Mucosa of descending colon (tissue), 3 donors: ENCODE measurements at regions not wholly inside any gene's neighbourhood (a gene's known extent, or its start where the extent isn't known, plus 50 kb on each side); places are given as distances from the start of the nearest gene placed in this dataset.
A peak's percentile ranks its signal among the peaks of the same experiment; 100 is the strongest.

ENCODE experiments used
- ATAC-seq: fragments of 200-7000 bp; cut with Tn5 transposase; one replicate; pipeline ENCODE4 v1.9.1; 2020; ENCODE audit warnings: mild to moderate bottlenecking, moderate library complexity
- DNase-seq, 3 donors: peaks; one replicate each; pipeline ENCODE4 v3.0.0-alpha.2; 2020
- H3K36me3 ChIP-seq: fragments of 200-600 bp; one replicate; pipeline ENCODE4 v1.8.0; 2021; ENCODE audit warnings: low read depth, mild to moderate bottlenecking
- H3K4me1 ChIP-seq: fragments of 200-600 bp; one replicate; pipeline ENCODE4 v1.8.0; 2021; ENCODE audit warnings: low read depth, mild to moderate bottlenecking
- H3K4me3 ChIP-seq: fragments of 200-600 bp; one replicate; pipeline ENCODE4 v1.8.0; 2021; ENCODE audit warnings: mild to moderate bottlenecking
- H3K9me3 ChIP-seq: fragments of 200-600 bp; one replicate; pipeline ENCODE4 v1.8.0; 2021; ENCODE audit warnings: mild to moderate bottlenecking
- CTCF ChIP-seq: fragments of 200-600 bp; IDR thresholded peaks from one replicate; pipeline ENCODE4 v1.8.0; 2022; ENCODE audit warnings: antibody characterized with exemption, mild to moderate bottlenecking
- intact Hi-C, 2 donors: fragments of 100-400 bp; cut with DNase I in 1 of 2; cut with micrococcal nuclease in 1 of 2; formaldehyde crosslinking; loops; one replicate each; pipeline versions ENCODE4 v1.11.0 to v1.11.1; 2022; cut with DNase I, micrococcal nuclease
- donor health status: DM: no; HTN: no; CAD: no; lungs with moderate emphysema.
- donor health status: DM: no; HTN: no; CAD: no.
- donor health status: DM: no; HTN: yes; CAD: no.

GRCh38 chr5:171630350-171631065 is 155.1 kb upstream of the SMIM23 start:
- peak; percentile 31 for ATAC-seq
- TF ChIP-seq CTCF = no peak
- no peaks in the 10 kb centered on the region for H3K9me3 ChIP-seq
- intact Hi-C loops = no loop called here
- no peaks in the 10 kb centered on the region for H3K36me3 ChIP-seq
- H3K4me1 ChIP-seq = peaks cover 7% of the 10 kb centered on the region
- DNase-seq = no peak
- no peak overlapping the region for H3K4me3 ChIP-seq

- Histone ChIP-seq H3K4me3 (no peak overlapping the region), H3K36me3 (no peaks in the 10 kb centered on the region), H3K9me3 (no peaks in the 10 kb centered on the region), H3K4me1 (peaks cover 7% of the 10 kb centered on the region)
- no peak for TF ChIP-seq CTCF
- intact Hi-C loops = no loop called here
- no peak for DNase-seq
- no peak for ATAC-seq
Measured at GRCh38 chr5:171632616-171633015, 153.0 kb upstream of the SMIM23 start.

- DNase-seq = no peak
- intact Hi-C loops = no loop called here
- Histone ChIP-seq H3K9me3 (no peaks in the 10 kb centered on the region), H3K36me3 (no peaks in the 10 kb centered on the region), H3K4me1 (peaks cover 7% of the 10 kb centered on the region), H3K4me3 (no peak overlapping the region)
- peak; percentile 49 for ATAC-seq
- TF ChIP-seq CTCF = no peak
Measured at GRCh38 chr5:171633776-171634470, 151.7 kb upstream of the SMIM23 start.

- ATAC-seq = no peak
Measured at GRCh38 chr5:171634511-171634910, 151.1 kb upstream of the SMIM23 start.

GRCh38 chr5:171635028-171635427 is 150.6 kb upstream of the SMIM23 start:
- H3K9me3 ChIP-seq = no peaks in the 10 kb centered on the region
- no peak overlapping the region for H3K4me3 ChIP-seq
- DNase-seq (no peak), ATAC-seq (no peak)
- H3K4me1 ChIP-seq = peaks cover 1% of the 10 kb centered on the region
- TF ChIP-seq CTCF = no peak
- H3K36me3 ChIP-seq = no peaks in the 10 kb centered on the region
- intact Hi-C loops = no loop called here

More at GRCh38 chr5:171634511-171634910, 151.1 kb upstream of the SMIM23 start:
- Histone ChIP-seq H3K9me3 (no peaks in the 10 kb centered on the region), H3K4me3 (no peak overlapping the region), H3K4me1 (peaks cover 6% of the 10 kb centered on the region), H3K36me3 (no peaks in the 10 kb centered on the region)
- DNase-seq = no peak
- intact Hi-C loops = no loop called here
- TF ChIP-seq CTCF = no peak
